ENCODE measurements at regions not wholly inside any gene's neighbourhood (a gene's known extent, or its start where the extent isn't known, plus 50 kb on each side); places are given as distances from the start of the nearest gene placed in this dataset.

DNA sequence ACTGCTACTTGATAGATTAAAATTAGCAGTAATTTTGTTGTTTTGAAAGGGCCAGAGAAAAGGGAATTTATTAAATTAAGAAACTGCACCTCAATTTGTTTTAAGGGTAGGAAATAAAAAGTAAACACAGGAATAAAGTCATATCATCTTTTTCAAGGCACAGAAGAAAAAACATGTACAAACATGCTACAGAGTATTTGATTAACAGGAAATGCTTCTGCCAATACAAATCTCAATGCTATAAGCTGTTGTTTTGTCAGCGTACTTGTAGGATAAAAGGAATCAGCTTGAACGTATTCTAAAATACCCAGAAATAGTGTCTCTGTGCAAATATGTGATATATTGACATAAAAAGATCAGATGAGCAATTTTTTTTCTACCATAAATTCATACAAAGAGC is 474.0 kb upstream of the MGAT4C start:
- no peak for TF ChIP-seq CTCF (IDR thresholded peaks at IDR 0.05; ENCODE audit: insufficient read depth, low read length, poor library complexity, severe bottlenecking)
- Histone ChIP-seq H3K4me3 (replicated peaks; ENCODE audit: low read depth, low read length) (no peak overlapping the region), H3K36me3 (ENCODE audit: control insufficient read depth, insufficient read depth, low read length) (no peaks in the 10 kb centered on the region), H3K27me3 (replicated peaks; ENCODE audit: control insufficient read depth, insufficient read depth, low read length) (no peaks in the 10 kb centered on the region)
- DNase-seq (ENCODE audit: extremely low read depth, insufficient read length): no peak

DNA sequence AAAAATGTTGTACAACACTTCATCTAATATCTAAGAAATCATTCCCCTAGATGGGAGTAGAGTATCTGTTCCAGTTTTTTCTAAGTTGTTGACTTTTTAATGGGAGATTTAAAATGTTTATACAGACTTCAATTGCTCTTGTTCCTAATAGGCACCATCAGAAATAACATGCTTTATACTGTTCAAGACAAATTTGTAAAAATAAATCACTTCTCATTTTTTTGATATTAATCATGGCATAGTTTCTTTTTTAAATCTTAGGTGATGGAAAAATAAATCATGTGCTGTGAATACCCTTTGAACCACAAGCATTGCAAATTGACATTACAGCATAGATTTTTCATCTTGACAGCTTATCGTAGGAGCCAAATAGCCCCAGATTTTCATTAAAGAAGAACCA is 473.5 kb upstream of the MGAT4C start:
- H3K4me3 ChIP-seq (replicated peaks; ENCODE audit: low read depth, low read length): no peak overlapping the region
- DNase-seq (ENCODE audit: extremely low read depth, insufficient read length): no peak
- H3K36me3 ChIP-seq (ENCODE audit: control insufficient read depth, insufficient read depth, low read length): no peaks in the 10 kb centered on the region
- no peaks in the 10 kb centered on the region for H3K27me3 ChIP-seq (replicated peaks; ENCODE audit: control insufficient read depth, insufficient read depth, low read length)
- TF ChIP-seq CTCF (IDR thresholded peaks at IDR 0.05; ENCODE audit: insufficient read depth, low read length, poor library complexity, severe bottlenecking): no peak

DNA sequence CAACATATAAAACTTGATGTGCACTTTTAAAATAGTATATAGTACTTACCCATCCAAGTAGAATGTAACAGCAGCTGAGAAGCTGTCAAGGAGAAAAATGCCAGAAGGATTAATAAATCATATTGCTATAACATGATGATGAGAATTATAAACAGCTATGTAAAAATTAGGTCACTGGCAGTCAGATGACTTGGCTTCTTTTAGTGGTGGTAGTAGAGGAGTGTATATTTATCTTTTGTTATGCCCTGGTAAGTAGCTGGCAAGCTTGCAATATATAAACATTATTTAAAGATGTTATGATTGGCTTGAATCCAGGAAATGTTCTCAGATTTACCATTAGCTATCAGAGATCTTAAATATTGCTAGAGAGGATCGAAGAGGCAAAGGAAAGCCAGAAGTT is 471.0 kb upstream of the MGAT4C start:
- Histone ChIP-seq H3K4me3 (replicated peaks; ENCODE audit: low read depth, low read length) (no peak overlapping the region), H3K27me3 (replicated peaks; ENCODE audit: control insufficient read depth, insufficient read depth, low read length) (no peaks in the 10 kb centered on the region), H3K36me3 (ENCODE audit: control insufficient read depth, insufficient read depth, low read length) (no peaks in the 10 kb centered on the region)
- TF ChIP-seq CTCF (IDR thresholded peaks at IDR 0.05; ENCODE audit: insufficient read depth, low read length, poor library complexity, severe bottlenecking): no peak
- DNase-seq (ENCODE audit: extremely low read depth, insufficient read length): no peak

DNA sequence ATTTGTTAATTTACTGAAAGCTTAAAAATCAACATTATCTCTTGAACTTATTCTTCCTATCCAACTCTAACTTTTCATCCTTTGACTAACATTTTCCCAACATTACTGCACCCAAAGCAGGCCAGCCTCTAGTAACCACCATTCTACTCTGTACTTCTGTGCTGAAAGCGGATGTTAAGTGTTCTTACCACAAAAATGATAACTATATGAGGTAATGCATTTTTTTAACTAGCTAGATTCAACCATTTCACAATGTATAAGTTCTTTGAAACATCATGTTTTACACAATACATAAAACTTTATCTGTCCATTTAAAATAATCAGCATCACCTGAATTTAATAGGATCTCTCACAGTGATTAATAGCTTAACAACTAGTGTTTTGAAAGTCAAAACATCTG is 468.5 kb upstream of the MGAT4C start:
- no peak for TF ChIP-seq CTCF (IDR thresholded peaks at IDR 0.05; ENCODE audit: insufficient read depth, low read length, poor library complexity, severe bottlenecking)
- Histone ChIP-seq H3K4me3 (replicated peaks; ENCODE audit: low read depth, low read length) (no peak overlapping the region), H3K36me3 (ENCODE audit: control insufficient read depth, insufficient read depth, low read length) (no peaks in the 10 kb centered on the region), H3K27me3 (replicated peaks; ENCODE audit: control insufficient read depth, insufficient read depth, low read length) (no peaks in the 10 kb centered on the region)
- no peak for DNase-seq (ENCODE audit: extremely low read depth, insufficient read length)

DNA sequence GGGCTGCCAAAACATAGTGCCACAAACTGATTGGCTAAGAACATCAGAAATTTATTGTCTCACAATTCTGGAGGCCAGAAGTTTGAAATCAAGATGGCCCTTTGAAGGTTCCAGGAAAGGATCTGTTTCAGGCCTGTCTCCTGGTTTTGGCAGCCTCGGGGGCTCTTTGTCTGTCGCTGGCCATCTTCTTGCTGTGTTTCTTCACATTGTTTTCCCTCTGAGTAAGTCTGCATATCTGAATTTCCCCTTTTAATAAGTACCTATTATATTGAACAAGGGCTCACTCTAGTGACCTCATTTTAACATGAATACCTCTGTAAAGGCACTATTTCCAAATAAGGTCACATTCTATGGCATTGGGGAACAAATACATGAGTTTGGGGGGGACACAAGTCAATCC is 467.1 kb upstream of the MGAT4C start:
- TF ChIP-seq CTCF (IDR thresholded peaks at IDR 0.05; ENCODE audit: insufficient read depth, low read length, poor library complexity, severe bottlenecking): no peak
- Histone ChIP-seq H3K4me3 (replicated peaks; ENCODE audit: low read depth, low read length) (no peak overlapping the region), H3K27me3 (replicated peaks; ENCODE audit: control insufficient read depth, insufficient read depth, low read length) (no peaks in the 10 kb centered on the region), H3K36me3 (ENCODE audit: control insufficient read depth, insufficient read depth, low read length) (no peaks in the 10 kb centered on the region)
- DNase-seq (ENCODE audit: extremely low read depth, insufficient read length): no peak

GRCh38 chr12:86721713-86722397 is 465.7 kb upstream of the MGAT4C start:
- Histone ChIP-seq H3K36me3 (ENCODE audit: control insufficient read depth, insufficient read depth, low read length) (no peaks in the 10 kb centered on the region), H3K27me3 (replicated peaks; ENCODE audit: control insufficient read depth, insufficient read depth, low read length) (no peaks in the 10 kb centered on the region), H3K4me3 (replicated peaks; ENCODE audit: low read depth, low read length) (no peak overlapping the region)
- no peak for DNase-seq (ENCODE audit: extremely low read depth, insufficient read length)
- no peak for TF ChIP-seq CTCF (IDR thresholded peaks at IDR 0.05; ENCODE audit: insufficient read depth, low read length, poor library complexity, severe bottlenecking)
